Loucy (cell line): ENCODE measurements at regions not wholly inside any gene's neighbourhood (a gene's known extent, or its start where the extent isn't known, plus 50 kb on each side); places are given as distances from the start of the nearest gene placed in this dataset.

Experiments
- H2AFZ ChIP-seq: fragments of 200-600 bp; sonication (generic); 2 replicates; pipeline ENCODE4 v1.6.0; 2016; ENCODE audit warnings: antibody characterized with exemption, mild to moderate bottlenecking, low read length, moderate library complexity
- H3F3A ChIP-seq: fragments of 200-600 bp; 2 replicates; pipeline ENCODE4 v1.6.0; 2016; ENCODE audit warnings: antibody characterized with exemption, low read depth, mild to moderate bottlenecking
- H3K27me3 ChIP-seq: fragments of 200-600 bp; sonication (generic); 2 replicates; pipeline ENCODE4 v1.6.1; 2014; ENCODE audit warnings: low read length, mild to moderate bottlenecking; ENCODE audit not compliant: insufficient read depth, poor library complexity, severe bottlenecking
- H3K36me3 ChIP-seq: fragments of 200-600 bp; sonication (generic); 2 replicates; pipeline ENCODE4 v1.6.1; 2016; ENCODE audit warnings: low read length; ENCODE audit not compliant: insufficient read depth
- H3K4me1 ChIP-seq: fragments of 200-600 bp; sonication (generic); 2 replicates; pipeline ENCODE4 v1.5.1; 2014; ENCODE audit warnings: low read length, mild to moderate bottlenecking; ENCODE audit not compliant: insufficient read depth, poor library complexity, severe bottlenecking
- H3K4me2 ChIP-seq: fragments of 200-600 bp; sonication (generic); 2 replicates; pipeline ENCODE4 v1.6.0; 2014; ENCODE audit warnings: antibody characterized with exemption, low read length, low read depth, mild to moderate bottlenecking; ENCODE audit not compliant: poor library complexity, severe bottlenecking
- H3K4me3 ChIP-seq: fragments of 200-600 bp; sonication (generic); 2 replicates; pipeline ENCODE4 v1.5.1; 2014; ENCODE audit warnings: low read length, mild to moderate bottlenecking, mixed read lengths; ENCODE audit not compliant: poor library complexity, severe bottlenecking
- H3K79me2 ChIP-seq: fragments of 200-600 bp; sonication (generic); 2 replicates; pipeline ENCODE4 v1.6.1; 2014; ENCODE audit warnings: low read length; ENCODE audit not compliant: insufficient read depth
- H3K9ac ChIP-seq: fragments of 200-600 bp; sonication (generic); 2 replicates; pipeline ENCODE4 v1.6.0; 2014; ENCODE audit warnings: mild to moderate bottlenecking, low read depth, low read length, moderate library complexity; ENCODE audit not compliant: poor library complexity, severe bottlenecking
- H3K9me2 ChIP-seq: fragments of 200-600 bp; sonication (generic); replicated peaks from 2 replicates; pipeline ENCODE4 v1.6.1; 2016; ENCODE audit warnings: low read depth, low read length, mixed read lengths
- H3K9me3 ChIP-seq: fragments of 200-600 bp; sonication (generic); 2 replicates; pipeline ENCODE4 v1.6.1; 2014; ENCODE audit warnings: mild to moderate bottlenecking, antibody characterized with exemption, low read length, low read depth; ENCODE audit not compliant: insufficient read depth
- H4K20me1 ChIP-seq: fragments of 200-600 bp; sonication (generic); 2 replicates; pipeline ENCODE4 v1.6.0; 2014; ENCODE audit warnings: antibody characterized with exemption, low read length, mild to moderate bottlenecking; ENCODE audit not compliant: insufficient read depth, poor library complexity, severe bottlenecking
- EZH2phosphoT487 ChIP-seq: fragments of 200-600 bp; IDR thresholded peaks from 2 replicates; pipeline ENCODE4 v1.6.1; 2018; ENCODE audit warnings: antibody characterized with exemption, mild to moderate bottlenecking, moderate library complexity, borderline replicate concordance
- TF ChIP-seq, protein P1 (sequence below): fragments of 200-600 bp; sonication (generic); conservative IDR thresholded peaks from 2 replicates; pipeline ENCODE4 v1.5.1; 2014; ENCODE audit warnings: mild to moderate bottlenecking, antibody characterized with exemption, low read length

DNA sequence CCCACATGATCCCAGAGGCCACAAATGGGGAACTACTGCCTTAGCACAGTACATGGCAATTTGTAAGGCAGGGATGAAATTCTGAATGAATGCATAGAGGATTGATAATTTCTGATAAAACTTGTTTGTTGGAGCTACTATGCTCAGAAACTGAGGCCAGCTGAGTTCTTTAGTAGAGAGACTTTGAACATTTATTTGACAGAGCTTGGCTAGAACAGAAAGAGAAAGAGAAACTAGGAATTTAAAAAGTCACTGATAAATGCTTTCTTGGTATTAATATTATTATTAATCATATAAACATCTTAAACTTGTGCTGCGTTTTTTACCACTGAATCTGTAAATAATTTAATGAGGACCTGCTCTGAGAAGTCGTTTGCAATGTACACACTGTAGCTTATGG is 923.7 kb upstream of the CNTNAP5 start:
- Histone ChIP-seq H3K9me3 (no peaks in the 10 kb centered on the region), H2AFZ (no peak overlapping the region), H3F3A (no peaks in the 10 kb centered on the region), H3K4me2 (no peak overlapping the region), H3K79me2 (no peaks in the 10 kb centered on the region), H4K20me1 (no peaks in the 10 kb centered on the region), H3K4me1 (no peaks in the 10 kb centered on the region), H3K36me3 (no peaks in the 10 kb centered on the region), H3K27me3 (no peaks in the 10 kb centered on the region), H3K4me3 (no peak overlapping the region), H3K9ac (no peak overlapping the region), H3K9me2 (no peaks in the 10 kb centered on the region)
- TF ChIP-seq, protein P1, sequence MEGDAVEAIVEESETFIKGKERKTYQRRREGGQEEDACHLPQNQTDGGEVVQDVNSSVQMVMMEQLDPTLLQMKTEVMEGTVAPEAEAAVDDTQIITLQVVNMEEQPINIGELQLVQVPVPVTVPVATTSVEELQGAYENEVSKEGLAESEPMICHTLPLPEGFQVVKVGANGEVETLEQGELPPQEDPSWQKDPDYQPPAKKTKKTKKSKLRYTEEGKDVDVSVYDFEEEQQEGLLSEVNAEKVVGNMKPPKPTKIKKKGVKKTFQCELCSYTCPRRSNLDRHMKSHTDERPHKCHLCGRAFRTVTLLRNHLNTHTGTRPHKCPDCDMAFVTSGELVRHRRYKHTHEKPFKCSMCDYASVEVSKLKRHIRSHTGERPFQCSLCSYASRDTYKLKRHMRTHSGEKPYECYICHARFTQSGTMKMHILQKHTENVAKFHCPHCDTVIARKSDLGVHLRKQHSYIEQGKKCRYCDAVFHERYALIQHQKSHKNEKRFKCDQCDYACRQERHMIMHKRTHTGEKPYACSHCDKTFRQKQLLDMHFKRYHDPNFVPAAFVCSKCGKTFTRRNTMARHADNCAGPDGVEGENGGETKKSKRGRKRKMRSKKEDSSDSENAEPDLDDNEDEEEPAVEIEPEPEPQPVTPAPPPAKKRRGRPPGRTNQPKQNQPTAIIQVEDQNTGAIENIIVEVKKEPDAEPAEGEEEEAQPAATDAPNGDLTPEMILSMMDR = no peak
- TF ChIP-seq EZH2phosphoT487 = no peak

DNA sequence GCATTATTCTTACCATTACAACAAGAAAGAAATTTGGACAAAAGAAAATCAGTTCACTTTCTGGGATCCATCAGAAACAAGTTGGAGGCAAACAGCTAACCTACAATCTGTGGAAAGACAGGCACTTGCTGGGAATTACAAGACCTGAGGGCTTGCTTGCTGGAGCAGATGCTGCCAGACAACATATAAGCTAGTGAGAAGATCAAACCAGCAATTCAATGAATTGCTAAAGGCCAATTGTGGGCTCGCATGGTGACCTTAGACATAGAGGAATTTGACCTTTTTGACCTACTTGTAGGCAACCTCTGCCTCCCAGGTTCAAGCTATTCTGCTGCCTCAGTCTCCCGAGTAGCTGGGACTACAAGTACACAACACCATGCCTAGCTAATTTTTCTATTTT is 921.2 kb upstream of the CNTNAP5 start:
- Histone ChIP-seq H3K9me2 (no peaks in the 10 kb centered on the region), H3K36me3 (no peaks in the 10 kb centered on the region), H3K9ac (no peak overlapping the region), H3K27me3 (no peaks in the 10 kb centered on the region), H3K4me3 (no peak overlapping the region), H3K4me1 (no peaks in the 10 kb centered on the region), H3K4me2 (no peak overlapping the region), H3K9me3 (no peaks in the 10 kb centered on the region), H2AFZ (no peak overlapping the region), H3F3A (no peaks in the 10 kb centered on the region), H3K79me2 (no peaks in the 10 kb centered on the region), H4K20me1 (no peaks in the 10 kb centered on the region)
- TF ChIP-seq, protein P1 = no peak
- TF ChIP-seq EZH2phosphoT487 = no peak

DNA sequence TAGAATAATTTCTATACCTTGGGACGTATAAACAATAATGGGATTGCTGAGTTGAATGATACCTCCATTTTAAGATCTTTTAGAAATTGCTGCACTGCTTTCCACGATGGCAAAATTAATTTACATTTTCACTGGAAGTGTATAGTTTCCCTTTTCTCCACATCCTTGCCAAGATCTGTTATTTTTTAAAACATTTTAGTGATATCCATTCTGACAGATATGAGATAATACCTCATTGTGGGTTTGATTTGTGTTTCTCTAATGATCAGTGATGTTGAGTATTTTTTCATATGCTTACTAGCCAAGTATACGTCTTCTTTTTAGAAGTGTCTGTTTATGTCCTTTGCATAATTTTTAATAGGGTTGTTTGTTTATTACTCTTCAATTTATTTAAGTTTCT is 908.5 kb upstream of the CNTNAP5 start:
- no peaks in the 10 kb centered on the region for H3K9me2 ChIP-seq
- H3F3A ChIP-seq = no peaks in the 10 kb centered on the region
- no peak overlapping the region for H3K9ac ChIP-seq
- H3K9me3 ChIP-seq = no peaks in the 10 kb centered on the region; the same call in 1 of the 2 replicates
- H3K4me1 ChIP-seq = no peaks in the 10 kb centered on the region
- H3K4me3 ChIP-seq = no peak overlapping the region
- no peak overlapping the region for H3K4me2 ChIP-seq
- no peak overlapping the region for H2AFZ ChIP-seq
- no peaks in the 10 kb centered on the region for H3K27me3 ChIP-seq
- H4K20me1 ChIP-seq = no peaks in the 10 kb centered on the region
- no peaks in the 10 kb centered on the region for H3K36me3 ChIP-seq
- no peaks in the 10 kb centered on the region for H3K79me2 ChIP-seq
- TF ChIP-seq, protein P1 = no peak
- TF ChIP-seq EZH2phosphoT487 = no peak
